Activated CD8-positive, alpha-beta memory T cell treated with anti-CD3 and anti-CD28 coated beads for 24 hours (primary cell): ENCODE measurements at regions not wholly inside any gene's neighbourhood (a gene's known extent, or its start where the extent isn't known, plus 50 kb on each side); places are given as distances from the start of the nearest gene placed in this dataset.

Source experiments
- DNase-seq: peaks from one replicate; pipeline ENCODE4 v3.0.0-alpha.2; 2020

DNA sequence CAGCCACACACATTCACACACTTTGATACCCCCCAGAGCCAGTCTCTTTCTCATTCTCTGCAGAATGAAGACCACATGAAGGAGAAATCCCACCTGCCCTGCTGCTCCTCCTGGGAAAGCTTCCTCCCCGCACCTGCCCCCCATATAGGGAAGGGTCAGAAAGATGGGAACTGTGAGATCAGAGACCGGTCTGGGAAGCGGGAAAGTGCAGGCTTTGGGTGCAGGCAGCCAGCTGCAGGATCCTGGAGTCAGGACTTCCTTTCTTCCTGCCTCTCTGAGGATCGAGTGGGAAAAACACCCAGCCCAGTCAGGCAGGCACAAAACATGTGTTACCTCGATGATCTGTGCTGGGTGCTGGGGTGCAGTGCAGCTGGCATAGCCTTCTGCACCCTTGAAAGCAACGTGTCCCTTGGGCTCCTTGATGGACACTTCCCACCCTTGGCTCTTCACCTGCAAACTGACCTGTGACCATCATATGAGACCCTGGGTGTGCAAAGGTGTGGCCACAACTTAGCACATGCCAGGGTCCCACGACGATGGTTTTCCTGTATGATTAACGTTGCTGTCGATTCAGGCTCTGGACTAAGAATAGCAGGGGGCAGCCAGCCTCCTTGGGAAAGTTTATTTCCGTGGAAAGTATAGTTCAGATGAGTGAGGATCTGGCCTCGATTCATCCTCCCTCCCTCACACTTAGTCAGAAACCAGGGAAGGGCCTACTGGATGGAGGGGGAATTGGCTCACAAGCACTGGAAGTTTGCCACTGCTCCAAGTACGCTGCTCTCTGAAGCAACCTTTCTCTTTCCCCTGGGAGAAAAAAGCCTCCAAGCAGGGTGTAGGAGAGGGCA is 105.4 kb upstream of the MED13L start:
- DNase-seq, result no peak

DNA sequence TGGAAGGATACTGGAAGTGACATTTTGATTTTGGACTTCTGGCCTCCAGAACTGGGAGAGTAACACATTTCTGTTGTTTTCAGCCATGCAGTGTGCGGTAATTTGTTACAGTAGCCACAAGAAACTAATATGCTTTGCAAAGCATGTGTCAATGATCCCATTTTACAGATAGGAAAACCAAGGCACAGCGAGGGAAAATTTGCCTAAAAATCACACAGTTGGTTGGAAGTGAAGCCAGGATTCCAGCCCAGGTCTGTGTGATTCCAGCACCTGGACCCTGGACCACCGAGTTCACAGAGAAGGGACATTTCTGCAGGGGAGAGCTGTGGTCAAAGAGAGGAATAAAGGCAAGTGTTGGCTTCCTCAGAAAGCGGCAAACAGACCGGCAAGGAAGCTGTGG is 106.7 kb upstream of the MED13L start:
- DNase-seq, result no peak

DNA sequence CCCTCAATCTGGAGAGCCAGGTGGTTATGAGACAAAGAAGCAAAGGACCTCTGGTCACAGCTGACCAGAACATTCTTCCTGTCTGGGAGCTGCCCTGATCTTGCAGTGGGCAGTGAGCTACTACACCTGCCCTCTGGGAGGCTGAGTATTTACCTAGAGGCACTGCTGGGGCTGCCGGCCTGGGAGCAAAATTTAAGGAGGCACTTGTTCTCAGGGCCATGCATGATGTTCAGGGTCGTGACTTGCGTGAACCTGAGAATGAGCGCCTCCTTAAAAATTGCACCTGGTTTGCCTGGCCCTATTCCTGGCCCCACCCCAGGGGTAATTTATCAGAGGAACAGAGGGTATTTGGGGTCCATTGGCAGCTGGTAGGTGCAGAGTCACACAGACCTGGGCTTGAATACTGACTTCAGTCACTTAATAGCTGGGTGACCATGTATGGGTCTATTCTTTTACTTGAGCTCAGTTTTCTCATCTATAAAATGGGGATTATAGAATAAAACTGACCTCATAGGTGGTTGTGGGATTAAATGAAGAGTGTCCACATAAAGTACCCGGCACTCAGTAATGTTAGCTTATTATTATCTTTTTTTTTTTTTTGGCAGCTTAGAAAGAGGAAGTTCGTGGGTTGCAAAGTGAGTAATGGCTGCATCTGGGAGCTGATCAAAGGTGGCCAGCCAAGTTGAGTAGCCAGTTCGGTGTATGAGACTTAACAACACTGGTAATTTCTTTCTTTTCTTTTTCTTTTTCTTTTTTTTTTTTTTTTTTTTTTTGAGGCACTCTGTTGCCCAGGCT is 107.4 kb upstream of the MED13L start:
- DNase-seq, result no peak

DNA sequence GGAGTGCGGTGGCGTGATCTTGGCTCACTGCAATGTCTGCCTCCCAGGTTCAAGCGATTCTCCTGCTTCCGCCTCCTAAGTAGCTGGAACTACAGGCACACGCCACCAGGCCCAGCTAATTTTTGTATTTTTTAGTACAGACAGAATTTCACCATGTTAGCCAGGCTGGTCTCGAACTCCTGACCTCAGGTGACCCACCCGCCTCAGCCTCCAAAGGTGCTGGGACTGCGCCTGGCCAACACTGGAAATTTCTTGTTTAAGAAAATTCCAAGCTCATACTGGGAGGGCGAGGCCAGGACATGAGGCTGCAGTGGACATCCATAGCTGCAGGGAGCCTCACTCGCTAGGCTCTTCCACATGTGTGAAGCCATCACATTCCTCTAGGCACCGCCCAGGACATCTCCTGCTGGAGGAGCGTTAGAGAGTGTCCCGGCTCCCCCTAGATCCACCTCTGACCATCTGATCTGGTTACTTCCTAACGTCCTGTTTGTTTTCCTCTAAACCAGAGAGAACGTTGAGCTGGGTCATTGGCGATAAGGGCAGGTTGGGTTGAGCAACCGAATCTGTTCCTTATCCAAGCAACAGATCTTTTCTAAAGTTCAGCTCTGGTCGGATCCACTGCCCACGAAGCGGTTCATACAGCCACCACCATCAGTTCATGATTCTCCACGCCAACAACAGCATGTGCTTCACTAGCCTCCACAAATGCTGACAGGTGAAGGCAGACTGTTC is 108.2 kb upstream of the MED13L start:
- DNase-seq, result no peak

DNA sequence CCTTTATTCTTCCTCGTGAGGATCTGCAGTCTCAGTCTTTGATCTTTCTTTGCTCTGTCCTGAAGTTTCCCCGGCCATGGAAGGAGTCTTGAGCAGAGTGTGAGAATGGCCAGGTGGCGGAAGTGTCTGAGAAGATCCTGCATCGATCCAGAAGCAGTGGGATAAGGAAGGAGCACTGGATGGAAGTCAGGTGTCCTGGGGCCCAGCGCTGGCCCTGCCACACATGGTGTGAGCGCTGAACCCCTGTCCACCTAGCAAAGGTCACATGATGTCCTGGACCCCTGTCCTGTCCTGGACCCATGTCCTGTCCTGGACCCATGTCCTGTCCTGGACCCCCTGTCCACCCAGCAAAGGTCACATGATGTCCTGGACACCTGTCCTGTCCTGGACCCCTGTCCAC is 111.8 kb upstream of the MED13L start:
- no peak for DNase-seq

DNA sequence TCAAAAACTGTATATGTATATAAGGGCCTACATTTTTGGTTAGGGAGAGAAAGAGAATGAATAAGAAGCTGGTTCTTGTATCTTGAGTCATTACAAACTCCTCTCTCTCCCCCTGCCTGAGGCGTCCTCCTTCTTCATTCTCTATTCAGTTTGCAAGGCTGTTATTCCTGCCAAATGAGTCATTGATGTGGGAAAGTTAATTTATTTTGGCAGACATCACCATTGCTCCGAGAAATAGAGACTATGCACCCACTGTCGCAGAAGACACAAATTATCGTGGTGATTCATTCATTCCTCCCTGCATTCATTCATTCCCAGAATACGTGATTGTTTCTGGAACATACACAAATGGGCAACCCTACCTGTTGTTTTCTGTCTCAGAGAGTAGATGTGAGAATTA is 112.5 kb upstream of the MED13L start:
- DNase-seq, result no peak

DNA sequence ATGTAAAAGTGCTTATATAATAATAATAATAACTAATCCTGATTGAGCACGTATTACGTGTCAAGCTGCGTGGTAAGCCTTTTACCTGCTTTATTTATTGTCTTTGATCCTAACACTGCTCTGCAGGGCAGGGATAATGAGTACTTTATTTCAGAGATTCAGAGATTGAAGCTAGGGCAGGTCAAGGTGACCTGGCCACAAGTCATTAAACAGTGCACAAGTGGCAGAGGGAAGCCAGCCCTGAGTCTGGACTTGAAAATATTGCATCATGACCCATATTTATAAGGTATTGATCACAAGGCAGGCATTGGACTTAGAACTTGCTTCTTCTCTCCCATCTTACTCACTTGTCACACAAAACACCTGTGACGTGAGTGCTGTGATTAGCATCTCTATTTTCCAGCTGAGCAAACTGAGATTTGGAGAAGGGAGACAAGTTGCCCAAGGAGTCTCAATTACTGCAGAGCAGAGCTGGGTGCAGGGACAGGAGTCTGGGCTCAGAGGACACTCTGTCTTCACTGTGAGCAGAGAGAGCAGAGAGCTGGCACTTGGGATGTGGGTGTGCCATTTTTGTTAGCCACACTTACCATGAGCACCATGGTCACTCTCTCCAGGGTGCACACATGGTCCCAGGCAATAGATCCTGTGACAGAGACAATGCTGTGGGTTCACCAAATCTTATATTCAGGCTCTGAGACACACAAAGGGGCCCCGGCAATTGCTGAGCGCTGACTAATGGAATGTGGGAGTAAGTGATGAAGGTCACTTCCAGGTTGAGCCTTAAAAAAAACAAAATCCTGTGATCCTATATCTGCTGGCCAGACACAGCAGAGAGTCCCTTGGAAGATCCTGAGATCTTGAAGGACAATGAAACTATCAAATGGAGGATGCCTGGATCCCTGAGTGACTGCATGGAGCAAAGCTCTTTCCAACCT is 113.2 kb upstream of the MED13L start:
- DNase-seq, result no peak

DNA sequence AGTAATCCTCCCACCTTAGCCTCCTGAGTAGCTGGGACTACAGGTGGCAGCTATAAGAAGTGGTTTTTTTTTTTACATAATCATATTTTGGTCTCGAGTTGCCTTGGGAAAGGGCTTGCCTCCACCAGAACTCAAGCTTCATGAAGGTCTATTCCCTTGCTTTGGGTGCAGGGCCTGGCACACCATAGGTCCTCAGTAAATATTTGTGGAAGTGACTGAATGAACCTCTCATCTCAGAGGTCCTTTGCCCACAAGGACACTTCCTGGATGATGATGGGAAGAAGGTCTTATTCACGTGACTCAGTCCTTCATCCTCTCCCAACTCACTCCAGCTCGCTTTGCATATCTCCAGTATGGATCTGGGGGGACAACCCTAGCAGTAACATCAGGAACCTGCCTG is 114.0 kb upstream of the MED13L start:
- no peak for DNase-seq

DNA sequence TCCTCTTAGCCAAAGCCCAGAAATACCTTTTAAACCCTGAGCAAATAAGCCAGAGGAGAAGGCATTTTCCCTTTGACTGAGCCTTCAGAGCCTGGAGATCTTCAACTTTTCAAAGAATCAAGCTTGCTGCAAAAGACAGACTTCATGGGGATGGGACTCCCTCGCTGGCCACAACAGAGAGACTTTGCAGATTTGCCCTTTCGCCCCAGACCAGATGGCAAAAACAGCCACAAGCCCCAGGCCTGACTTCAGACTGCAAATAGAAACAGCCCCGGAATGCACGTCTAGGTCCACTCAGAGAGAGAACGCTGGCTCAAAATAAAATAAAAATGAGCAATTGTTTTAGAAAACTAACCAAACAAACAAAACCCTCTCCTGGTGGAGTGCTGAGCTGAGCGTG is 114.6 kb upstream of the MED13L start:
- DNase-seq, result no peak

DNA sequence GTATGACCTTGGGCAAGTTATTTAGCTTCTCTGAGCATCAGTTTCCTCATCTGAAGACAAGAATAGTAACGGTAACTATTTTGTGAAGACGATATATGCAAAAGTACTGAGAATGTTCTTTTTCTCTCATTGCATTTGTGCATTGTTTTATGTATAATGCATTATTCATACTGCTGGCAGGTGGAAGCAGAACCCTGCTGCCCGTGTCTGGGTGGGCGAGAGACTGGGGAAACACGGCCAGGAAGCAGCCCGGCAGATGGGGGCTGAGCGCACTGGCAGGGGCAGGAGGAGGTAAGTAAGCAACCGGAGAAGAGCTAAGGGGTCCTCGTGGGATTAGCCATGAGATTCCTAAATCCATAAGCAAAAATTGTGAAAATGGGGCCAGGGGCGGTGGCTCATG is 115.8 kb upstream of the MED13L start:
- DNase-seq, result no peak

DNA sequence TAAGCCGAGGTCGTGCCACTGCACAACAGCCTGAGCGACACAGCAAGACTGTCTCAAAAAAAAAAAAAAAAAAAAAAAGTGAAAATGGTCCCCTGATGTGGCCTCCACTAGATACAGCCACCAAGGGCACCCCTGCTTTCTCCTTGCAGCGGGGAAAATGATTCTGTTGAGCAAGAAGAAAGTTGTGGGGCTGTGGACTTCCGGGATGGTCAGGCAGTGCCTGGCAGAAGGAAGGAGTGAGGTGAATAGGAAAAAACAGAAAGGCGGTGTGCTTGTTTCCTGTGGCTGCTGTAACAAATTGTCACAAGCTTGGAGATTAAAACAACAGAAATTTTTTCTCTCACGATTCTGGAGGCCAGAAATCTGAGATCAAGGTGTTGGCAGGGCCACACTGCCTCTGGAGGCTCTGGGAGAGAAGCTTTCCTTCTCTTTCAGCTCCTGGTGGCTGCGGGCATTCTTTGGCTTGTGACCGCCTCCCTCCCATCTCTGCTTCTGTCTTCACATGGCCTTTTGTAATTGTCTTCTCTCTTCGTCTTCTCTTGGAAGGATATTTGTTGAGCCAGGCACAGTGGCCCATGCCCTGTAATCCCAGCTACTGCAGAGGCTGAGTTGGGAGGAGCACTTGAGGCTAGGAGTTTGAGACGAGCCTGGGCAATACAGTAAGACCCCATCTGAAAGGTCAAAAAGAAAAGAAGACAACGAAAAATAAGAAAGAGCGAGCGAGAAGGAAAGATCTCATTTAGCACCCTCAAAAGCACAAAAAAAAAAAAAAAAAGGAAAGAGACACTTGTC is 116.6 kb upstream of the MED13L start:
- DNase-seq, result no peak

DNA sequence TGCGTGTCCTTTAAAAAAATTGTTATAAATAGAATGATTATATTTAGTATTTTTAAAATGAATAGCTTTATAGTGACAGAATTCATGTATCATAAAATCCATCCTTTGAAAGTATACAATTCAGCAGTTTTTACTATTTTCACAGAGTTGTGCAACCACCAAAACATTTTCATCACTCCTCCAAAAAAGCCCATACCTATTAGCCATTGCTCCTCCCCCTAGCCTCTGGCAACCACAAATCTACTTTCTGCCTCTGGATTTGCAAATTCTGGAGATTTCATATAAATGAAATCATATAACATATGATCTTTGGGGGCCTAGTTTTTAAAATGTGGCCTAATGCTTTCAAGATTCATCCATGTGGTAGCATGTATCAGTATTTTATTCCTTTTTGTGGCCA is 117.9 kb upstream of the MED13L start:
- no peak for DNase-seq

DNA sequence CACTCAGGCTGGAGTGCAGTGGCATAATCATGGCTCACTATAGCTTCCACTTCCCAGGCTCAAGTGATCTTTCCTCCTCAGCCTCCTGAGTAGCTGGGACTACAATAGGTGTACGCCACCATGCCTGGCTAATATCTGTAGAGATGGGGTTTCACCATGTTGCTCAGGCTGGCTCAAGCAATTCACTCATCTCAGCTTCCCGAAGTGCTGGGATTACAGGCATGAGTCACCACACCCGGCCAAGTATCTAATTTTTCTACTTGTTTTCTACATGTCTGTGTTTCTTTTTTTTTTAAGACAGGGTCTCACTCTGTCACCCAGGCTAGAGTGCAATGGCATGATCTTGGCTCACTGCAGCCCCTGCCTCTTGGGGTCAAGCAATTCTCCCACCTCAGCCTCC is 119.7 kb upstream of the MED13L start:
- DNase-seq, result no peak

DNA sequence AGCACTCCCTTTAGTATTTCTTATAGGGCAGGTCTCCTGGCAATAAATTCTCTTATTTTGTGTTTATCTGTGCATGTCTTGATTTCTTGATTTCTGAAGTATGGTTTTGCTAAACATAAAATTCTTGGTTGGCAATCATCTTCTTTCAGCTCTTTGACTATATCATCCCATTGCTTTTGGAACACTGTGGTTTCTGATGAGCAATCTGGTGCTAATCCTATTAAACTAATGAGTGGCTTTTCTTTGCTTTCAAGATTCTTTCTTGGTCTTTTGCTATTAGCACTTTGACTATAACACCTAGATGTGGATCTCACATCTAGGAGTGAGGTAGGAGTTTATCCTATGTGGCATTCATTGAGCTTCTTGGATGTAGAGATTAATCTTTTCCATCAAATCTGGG is 120.7 kb upstream of the MED13L start:
- no peak for DNase-seq

DNA sequence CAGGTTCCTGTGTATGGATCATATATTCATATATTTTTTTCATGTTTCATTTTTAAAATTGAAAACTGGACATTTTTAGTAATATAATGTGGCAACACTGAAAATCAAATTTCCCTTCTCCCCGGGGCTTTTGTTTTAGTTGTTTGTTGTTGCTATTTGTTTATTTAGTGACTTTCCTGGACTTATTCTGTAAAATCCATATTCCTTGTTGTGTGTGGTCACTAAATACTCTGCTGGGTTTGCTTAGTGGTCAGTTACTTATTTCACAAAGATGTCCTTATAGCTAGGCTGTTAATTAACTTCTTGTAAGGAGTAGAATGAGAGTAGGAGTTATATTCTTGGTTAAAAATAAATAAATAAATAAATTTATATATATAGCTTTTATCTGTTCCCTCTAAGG is 121.6 kb upstream of the MED13L start:
- no peak for DNase-seq

DNA sequence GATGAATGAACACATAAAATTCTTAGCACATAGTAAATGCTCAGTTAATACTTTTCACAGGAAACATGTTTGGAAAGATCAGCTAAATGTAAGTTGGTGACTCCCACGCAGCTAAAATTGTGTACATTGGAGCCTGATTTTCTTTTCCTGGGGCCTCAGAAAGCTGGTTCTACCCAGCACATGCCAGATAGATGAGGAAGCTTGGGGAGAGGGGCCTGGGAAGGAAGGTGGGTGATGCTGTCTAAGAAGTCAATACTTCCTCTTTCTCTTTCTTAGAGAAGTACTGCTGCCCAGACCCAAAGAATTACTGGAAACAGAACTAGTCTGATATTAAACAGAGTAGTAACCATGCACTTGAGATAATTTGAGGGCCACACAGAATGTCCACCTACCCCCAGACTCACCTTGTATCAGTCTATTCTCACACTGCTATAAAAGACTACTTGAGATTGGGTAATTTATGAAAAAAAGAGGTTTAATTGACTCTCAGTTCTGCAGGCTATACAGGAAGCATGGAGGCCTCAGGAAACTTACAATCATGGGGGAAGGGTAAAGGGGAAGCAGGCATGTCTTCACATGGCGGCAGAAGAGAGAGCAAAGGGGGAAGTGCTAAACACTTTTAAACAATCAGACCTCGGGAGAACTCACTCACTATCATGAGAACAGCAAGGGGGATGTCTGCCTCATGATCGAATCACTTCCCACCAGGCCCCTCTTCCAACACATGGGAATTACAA is 123.3 kb upstream of the MED13L start:
- no peak for DNase-seq

DNA sequence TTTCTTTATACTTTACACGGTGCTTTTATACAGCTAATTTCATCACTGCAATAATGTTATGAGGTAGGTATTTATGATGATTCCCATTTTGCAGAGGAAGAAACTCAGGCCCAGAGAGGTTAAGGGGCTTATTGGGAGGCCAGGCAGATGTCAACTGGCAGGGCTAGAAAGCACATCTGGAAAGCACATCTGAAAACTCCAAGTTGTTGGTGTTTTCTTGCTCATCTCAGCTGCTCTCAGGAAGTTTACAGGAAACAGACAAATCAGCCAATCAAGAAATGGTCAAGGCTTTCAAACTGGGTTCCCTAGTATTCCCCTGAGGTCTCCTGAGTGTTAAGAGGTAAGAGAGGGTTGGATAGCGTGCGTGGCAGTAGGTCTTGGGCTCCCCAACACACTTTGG is 124.1 kb upstream of the MED13L start:
- no peak for DNase-seq

DNA sequence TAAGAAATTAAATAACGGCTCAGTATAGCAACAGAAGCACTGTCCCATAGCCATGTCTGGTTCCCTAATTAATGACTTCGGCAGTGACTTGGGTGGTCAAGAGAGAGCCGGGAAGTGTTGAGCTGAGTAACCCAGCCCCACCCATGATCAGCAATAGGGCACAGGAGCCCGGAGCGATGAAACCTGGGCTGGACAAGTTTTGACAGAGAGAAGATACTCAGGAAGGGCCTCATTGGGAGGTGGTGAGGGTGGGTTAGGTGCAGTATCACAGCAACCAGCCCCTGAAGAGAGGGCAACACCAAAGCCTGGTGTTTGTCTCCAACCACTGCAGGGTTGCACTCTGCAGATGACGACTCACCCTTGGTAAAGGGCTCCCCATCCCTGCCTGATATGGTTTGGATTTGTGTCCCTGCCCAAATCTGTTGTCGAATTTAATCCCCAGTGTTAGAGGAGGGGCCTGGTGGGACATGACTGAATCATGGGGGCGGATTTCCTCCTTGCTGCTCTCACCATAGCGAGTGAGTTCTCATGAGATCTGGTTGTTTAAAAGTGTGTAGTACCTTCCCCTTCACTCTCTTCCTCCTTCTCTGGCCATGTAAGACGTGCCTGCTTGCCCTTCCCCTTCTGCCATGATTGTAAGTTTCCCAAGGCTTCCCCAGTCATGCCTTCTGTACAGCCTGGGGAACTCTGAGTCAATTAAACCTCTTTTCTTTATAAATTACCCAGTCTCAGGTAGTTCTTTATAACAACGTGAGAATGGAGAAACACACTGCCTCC is 124.9 kb upstream of the MED13L start:
- DNase-seq, result no peak

DNA sequence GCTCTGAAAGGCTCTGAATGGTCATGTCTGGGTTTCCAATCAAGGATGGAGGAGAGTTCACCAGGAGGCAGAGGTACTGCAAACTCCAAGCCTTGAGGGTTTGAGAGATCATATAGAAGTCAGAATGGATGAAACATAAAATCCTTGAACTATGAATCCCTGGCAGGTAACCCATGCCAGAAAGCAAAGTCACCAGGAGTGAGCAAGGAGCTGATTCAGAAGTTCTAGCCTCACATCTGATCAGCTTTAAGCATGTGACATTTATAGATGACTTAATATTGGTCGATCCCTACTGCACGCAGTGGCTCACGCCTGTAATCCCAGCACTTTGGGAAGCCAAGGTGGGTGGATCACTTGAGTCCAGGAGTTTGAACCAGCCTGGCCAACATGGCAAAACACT is 126.1 kb upstream of the MED13L start:
- no peak for DNase-seq

DNA sequence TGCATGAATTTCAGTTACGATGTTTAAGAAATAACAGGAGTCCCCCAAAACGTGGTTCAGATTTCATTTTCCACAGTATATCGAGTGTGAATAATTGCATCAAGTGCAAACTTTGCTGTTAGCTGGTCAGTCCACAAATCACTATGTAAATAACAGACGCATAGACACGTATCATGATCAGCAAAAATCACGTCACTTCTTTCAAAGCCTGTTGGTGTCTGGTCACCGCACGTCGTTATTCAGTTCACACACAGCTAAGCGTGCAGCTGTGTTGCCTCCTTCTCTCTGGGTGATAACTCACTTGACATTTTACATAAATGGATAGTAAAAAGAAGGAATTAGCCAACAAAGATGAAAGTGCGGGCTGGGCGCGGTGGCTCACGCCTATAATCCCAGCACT is 126.8 kb upstream of the MED13L start:
- DNase-seq, result no peak
